Activated CD4-positive, alpha-beta T cell treated with anti-CD3 and anti-CD28 coated beads for 1 hour (primary cell): ENCODE measurements at regions not wholly inside any gene's neighbourhood (a gene's known extent, or its start where the extent isn't known, plus 50 kb on each side); places are given as distances from the start of the nearest gene placed in this dataset.
"Not testable (repeated sequence)": the region's sequence is repeated elsewhere in the genome, so short reads cannot be mapped to it uniquely, and the experiment has no call there.

ENCODE experiments used
- DNase-seq: peaks from one replicate; pipeline ENCODE4 v3.0.0-alpha.2; 2020

DNA sequence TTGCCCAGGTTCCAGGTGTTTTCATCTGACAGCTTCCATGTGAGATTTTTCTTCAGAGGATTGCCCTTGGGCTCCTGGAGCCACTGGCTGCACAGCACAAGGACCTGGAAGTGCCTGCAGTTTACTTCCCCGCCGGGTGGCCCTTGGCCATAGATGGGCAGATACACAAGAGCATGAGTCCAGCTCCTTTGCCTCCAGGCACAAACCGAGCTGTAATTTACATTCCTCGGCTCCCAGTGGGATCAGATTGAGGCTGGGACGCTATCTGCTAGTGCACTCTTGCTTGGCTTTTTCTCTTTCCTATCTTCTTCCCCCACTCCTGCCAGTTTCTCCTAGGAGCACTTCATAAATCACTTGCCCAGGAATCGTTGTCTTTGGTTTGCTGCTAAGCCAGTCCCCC, 85.4 kb upstream of the RALY start:
- DNase-seq: no peak

DNA sequence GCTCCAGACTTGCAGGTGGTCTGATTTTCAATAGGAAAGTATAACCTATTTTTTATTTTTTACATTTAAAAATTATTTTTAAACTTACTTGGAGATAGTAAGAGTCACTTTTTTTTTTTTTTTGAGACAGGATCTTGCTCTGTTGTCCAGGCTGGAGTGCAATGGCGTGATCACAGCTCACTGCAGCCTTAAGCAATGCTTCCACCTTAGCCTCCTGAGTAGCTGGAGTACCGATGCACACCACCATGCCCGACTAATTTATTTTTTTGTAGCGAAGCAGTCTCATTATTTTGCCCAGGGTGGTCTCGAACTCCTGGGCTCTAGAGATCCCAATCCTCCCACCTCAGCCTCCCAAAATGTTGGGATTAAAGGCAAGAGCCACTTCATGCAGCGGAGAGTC, 84.8 kb upstream of the RALY start:
- DNase-seq: no peak

DNA sequence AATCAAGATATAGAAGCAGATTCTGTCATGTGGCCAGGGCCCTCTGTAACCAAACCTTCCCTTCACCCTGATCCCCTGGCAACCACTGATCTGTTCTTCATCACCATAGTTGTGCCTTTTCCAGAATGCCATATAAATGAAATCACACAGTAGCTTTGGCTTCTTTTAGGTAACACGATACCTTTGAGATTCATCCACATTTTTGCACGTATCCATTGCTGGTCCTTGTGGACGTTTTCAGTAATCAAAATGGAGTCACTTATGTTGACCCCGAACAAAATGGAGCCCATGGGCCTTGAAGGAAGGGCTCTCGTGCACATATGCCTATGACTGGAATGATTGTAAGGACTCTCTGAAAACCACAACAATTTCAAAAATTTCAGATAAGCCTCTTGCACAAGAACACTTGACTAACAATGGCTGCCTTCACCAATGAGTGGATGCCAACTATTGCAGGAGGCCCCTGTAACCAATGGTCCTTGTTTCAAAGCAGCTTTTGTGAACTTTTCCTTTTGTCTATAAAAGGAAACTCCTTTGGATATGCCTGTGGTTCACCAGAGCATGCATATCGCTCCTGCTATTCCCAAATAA, 84.3 kb upstream of the RALY start:
- no peak for DNase-seq

DNA sequence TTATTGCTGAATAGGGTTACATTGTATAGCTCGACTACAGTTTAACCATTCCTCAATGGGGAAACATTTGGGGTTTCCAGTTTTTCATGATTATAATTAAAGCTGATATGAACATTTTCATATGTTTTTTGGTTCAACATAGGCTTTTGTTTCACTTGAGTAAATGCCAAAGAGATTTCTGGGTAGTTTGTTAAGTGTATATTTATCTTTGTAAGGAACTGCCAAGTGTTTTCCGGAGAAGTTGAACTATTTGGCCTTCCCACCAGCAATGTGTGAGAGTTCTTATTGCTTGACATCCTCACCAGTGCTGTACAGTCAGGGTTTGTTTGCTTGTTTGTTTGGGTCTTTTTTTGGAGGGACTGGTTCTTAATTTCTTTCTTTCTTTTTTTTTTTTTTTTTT, 83.7 kb upstream of the RALY start:
- no peak for DNase-seq

DNA sequence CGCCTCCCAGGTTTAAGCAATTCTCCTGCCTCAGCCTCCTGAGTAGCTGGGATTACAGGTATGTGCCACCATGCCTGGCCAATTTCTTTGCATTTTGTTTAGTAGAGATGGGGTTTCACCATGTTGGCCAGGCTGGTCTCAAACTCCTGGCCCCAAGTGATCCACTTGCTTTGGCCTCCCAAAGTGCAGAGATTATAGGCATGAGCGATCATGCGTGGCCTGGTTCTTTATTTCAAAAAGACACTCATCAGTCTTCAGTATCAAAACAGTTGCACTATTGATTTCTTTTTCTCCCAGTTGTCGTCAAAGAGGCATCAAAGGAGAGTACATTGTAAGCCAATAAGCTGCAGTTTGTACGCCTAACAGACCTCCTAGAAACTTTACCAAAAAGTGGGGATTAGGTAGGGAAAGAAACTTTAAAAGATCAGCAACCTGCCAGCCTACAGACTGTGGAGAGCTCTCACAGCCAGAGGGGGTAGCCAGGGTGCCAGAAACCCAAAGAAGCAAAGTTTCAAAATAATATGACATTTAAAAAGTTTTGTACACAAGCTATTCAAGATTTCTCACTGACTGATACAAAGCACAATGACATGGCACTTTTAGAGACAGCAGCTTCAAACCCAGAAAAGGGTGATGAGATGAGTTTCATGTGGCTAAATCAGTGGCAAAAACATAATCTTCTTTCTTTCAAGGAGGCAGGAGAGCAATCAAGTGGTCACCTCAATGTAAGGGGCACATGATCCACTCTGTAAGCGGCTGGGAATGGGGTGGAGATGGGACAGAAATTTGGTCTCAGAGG, 83.0 kb upstream of the RALY start:
- DNase-seq: no peak

DNA sequence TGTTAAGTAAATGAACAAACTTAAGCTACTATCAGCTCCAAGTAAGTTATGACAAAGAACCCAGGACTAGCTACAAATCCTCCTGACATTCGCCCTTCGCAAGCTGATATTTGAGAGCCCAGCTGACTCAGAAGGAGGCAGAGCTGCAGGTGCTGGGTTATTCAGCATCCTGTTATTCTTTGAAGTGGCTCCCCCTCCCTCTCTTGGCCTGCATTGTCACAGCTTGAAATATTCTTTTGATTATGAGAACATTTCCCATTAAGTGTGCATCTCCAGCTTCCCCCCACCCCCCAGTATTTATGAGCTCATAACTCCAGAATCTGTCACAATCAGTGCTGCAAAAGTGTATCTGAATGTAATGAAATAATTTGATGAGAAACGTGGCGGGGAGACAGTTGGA, 78.8 kb upstream of the RALY start:
- peak; percentile 21 for DNase-seq

DNA sequence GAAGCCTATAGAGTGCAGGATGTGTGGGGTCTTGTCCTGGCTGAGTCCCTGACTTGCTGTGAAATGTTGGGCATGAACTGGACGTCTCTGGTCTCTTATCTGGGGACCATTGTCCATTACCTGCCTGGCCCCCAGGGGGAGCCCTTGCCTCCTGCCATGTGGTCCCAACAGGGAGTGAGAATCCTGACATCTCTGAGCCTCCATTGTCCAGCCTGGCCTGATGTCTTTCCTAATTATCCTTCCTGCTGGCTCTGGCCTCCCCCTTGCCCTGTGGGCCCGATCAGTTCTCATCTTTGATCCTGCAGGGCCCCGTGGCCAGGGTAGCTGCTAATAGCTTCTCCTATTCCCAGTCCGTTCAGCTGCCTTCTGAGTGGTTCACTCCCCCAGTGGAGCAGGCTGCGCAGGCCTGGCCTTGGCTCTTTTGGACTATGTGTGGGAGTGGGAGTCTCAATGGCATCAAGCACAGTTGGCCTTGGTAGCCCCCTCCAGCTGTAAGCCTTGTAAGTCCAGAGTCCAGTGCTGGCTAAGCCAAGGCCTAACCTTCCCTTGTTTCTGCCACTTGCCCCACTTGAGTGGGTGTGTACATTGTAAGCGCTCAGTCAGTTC, 77.9 kb upstream of the RALY start:
- DNase-seq: peak; percentile 35

DNA sequence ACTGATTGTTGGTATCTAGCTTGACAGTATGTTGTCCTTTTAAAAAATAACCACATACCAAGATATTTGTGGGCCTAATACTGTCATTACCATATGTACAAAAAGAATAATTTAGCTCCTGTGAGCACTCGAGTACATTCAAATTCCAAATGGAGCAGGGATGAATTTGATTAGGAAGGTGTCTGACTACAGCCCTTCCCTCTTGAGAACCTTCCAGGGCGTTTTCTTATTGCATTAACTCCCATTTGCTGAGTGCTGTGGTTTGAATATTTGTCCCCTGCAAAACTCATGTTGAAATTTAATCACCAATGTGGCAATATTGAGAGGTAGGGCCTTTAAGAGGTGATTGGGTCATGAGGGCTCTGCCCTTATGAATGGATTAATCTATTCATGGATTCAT, 76.9 kb upstream of the RALY start:
- DNase-seq: no peak

DNA sequence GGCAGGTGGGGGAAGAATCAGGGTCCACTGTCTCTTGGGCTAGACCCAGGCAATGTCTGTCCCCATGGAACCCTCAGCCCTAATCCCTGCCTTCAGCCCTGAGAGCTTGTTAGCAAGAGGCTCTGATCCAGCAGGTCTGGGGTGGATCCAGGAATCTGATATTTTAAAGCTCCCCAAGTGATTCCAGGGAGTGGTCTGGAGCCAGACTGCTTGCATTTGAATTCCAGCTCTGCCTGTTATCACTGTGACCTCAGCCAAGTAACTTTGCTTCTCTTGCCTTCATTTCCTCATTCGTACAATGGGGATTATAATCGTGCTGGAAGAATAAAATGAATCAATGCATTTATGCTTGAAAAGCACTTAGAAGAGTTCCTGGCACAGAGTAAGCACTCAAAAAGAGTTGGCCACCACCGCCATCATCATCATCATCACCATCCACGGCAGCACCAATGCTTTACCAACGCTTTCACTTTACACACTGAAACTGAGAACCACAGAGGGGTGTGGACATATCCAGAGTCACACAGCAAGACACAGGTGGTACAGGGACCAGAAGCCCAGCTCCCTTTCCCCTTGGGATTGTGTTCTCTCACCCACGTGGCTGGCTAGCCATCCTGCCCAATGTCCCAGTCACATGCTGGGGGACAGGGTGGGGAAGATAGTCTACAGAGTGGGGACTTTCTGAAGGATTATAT, 75.7 kb upstream of the RALY start:
- DNase-seq: no peak

DNA sequence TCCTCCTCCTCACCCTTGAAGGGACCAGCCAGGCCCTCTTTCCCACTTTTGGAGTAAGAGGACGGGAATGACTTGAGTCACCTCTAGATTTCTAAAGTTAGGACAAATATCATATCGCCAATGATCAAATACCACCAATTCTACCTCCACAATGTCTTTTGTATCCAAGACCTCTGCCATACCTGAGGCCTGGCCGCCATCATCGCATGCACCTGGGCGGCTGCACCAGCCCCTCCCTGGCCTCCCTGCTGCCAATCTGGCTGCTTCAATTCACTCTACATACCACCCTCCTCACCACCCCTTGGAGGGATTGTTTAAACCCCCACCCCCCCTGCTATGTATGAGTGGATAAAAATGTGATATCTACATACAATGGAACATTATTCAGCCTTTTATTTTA, 75.0 kb upstream of the RALY start:
- DNase-seq: no peak

DNA sequence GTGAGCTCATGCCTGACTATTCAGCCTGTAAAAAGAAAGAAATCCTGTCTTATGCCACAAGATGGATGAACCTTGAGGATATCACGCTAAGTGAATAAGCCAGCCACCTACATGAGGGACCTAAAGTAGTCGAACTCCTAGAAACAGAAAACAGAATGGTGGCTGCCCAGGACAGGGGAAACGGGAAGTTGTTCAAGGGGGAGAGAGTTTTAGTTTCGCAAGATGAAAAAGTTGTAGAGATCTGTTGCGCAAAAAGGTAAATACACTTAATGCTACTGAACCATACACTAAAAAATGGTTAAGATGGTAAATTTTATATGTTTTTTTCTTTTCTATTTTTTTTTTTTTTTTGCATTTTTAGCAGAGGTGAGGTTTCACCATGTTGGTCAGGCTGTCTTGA, 74.1 kb upstream of the RALY start:
- DNase-seq: no peak

DNA sequence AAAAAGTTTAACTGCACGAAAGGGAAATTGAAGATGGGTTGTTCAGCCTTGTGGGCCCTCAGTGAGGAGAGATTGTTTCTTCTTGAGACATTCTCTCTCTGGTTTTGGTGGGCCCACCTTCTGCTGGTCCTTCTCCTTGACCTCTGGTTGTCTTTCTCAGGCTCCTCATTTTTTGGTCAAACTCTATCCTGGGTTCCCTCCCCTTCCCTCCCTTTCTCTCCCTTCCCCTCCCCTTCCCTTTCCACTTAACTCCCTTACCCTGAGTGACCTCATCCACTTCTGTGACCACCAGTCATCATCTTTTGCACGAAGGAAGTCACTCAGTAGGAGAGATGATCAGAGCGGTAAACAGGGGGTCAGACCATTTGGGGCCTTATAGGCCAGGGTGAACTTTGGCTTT, 71.5 kb upstream of the RALY start:
- no peak for DNase-seq

DNA sequence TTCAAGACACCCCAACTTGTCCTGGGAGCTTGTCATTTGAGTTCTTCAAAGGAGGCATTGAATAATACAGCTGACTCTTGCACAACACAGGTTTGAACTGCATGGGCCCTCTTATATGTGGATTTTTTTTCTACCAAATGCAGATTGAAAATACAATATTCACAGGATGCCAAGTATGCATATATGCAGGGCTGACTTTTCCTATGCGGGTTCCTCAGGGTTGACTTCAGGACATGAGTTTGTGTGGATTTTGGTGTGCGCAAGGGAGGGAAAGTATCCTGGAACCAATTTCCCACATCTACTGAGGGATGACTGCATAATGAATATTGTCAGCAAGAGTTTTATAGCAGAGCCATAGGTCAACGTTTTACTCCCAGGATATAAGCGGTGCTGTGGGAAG, 70.0 kb upstream of the RALY start:
- no peak for DNase-seq

DNA sequence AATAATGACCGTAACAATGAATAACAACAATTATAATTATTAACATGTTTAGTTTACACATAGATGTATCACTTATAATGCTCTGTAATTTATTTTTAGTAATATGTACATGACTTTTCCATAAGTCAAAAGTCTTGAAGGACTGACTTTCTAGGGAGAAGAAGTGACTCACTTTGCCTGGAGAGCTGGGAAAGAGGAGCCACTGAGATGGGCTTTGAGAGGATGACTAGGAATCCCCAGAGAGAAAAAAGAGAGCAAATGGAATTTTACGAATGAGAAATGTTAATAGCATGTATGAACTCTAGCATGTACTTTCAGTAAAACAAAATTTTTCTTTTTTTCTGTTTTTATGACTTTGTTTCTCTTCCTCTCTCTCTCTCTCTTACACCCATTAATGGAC, 67.8 kb upstream of the RALY start:
- DNase-seq: no peak

DNA sequence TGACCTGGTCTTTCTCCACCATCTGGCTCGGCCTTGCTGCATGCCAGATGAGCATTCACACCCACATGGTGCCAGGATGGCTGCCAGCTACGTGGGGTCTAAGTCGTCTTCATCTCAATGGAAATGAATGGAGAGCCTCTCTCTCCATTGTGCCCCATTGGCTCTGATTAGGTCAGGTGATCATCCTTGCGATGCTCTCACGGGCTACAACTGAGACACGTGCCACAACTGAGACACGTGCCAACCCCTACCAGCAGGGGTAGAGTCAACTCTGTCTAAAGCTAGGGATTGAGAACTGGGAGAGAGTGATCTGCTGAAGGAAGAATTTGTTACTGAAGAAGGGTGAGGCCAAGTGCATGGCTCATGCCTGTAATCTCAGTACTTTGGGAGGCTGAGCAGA, 67.3 kb upstream of the RALY start:
- DNase-seq: no peak

DNA sequence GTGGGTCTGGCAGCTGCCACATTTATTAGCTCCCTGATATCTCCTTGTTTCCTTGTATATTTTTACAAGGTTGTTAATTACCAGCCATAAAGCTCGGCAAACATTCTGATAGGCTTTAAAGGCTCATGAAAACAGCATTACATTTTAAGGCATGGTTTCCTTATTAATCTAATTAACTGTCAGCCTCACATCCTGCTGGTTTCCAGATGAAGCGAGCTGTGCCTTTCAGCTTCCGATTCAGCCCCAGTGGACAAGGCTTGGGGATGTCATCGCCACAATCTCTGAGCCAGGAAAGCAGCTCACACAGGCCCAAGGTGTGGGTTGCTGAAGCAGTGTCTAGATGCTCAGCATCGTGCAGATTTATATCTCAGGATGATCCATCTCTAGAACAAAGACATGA, 66.0 kb upstream of the RALY start:
- DNase-seq: no peak

DNA sequence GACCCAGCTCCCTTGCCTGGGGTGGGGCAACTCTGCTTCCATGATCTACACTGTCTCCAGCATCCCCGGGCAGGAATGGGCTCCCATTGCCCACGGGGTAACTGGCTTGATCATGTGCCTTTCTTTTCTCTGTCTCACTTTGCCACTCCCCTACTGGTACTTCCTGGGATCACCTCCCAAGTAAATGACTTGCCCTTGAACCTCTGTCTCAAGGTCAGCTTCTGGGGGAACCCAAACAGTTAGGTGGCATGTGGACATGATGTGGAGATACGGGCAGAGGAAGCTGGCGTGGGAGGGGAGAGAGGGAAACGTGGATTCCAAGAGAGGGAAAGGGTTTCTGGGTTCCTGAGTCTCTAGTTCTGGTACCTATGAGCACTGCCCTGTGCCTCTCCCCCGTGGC, 63.8 kb upstream of the RALY start:
- no peak for DNase-seq

DNA sequence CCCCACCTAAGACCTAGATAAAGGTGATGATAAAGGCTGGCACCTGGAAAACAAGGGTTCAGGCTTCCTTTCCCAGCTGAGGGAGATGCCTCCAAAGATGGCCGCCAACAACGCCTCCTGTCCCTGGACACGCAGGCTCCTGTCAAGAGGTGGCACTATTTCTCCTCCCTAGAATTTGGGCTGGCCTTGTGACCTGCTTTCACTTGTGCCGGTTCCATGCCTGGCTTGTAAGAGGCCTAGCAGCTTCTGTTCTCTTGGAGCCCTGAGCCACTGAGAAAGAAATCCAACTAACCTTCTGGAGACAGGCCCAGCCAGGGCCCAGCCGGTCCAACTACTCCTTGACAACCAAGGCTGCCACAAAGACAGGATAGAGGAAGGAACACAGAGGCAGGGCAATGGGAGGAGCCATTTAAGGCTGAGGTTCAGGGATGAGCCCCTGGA, 60.2 kb upstream of the RALY start:
- peak; percentile 30 for DNase-seq

DNA sequence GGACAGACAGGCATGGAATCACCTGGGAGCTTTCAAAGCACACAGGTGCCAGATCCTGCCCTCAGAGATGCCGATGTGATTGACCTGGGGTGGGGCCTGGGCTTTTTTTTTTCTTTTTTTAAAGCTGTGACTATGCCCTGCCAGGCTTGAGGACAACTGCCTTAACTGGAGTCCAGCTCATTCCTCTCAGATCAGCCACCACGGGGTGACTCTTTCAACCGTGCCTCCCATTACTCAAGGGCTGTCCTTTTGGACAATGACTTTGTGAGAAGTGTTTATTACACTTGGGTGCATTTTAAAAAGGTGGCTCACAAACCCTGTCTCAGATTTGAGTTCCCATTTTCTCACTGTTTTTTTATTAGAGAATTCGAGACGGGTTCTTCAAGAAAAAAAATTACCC, 57.1 kb upstream of the RALY start:
- no peak for DNase-seq

DNA sequence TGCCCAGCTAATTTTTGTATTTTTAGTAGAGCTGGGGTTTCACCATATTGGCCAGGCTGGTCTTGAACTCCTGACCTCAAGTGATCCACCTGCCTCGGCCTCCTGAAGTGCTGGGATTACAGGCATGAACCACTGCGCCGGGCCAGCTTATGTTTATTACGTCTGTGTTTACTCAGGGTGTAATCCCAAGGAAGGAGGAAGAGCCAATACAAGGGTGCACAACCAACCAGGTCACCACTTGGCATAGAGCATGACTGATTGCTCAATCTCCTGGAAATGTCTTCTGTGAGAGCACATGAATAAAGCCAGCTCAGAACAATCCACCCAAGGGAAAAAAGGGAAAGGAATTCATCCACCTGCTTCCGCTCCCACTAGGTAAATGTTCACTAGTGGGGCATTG, 54.7 kb upstream of the RALY start:
- DNase-seq: not testable (repeated sequence)

DNA sequence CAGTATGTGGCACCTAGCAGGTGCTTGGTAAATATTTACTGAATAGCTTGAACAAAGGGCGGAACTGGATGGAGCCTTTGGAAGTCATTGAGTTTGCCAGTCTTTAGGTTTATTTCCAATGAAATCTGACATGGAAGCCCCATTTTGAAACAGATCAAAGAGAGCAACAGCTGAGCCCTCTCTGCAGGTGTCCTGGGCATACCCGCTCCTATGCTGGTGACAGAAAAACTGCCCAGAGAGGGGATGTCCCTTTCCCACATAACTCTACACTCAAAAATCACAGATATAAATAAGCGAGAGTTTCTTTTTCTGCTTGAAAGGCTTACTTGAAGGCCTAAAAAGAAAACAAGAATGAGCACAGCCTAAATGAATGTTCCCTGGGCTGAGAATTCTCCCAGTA, 53.0 kb upstream of the RALY start:
- no peak for DNase-seq
